GM12873 (cell line): ENCODE measurements at regions not wholly inside any gene's neighbourhood (a gene's known extent, or its start where the extent isn't known, plus 50 kb on each side); places are given as distances from the start of the nearest gene placed in this dataset.

ENCODE experiments used
- CTCF ChIP-seq: IDR thresholded peaks from 2 replicates; pipeline ENCODE4 v1.5.1; 2012; ENCODE audit warnings: low read depth, mild to moderate bottlenecking, moderate library complexity, low read length, control low read depth; ENCODE audit not compliant: insufficient read depth; ENCODE audit errors: missing control alignments

- TF ChIP-seq CTCF: no peak
Measured at GRCh38 chr3:188003188-188004171, 150.5 kb upstream of the LPP start.

- no peak for TF ChIP-seq CTCF
Measured at GRCh38 chr3:188006726-188007393, 147.1 kb upstream of the LPP start.

GRCh38 chr3:188007897-188008296, 146.1 kb upstream of the LPP start:
- TF ChIP-seq CTCF: no peak

- no peak for TF ChIP-seq CTCF
Measured at GRCh38 chr3:188008582-188009213, 145.3 kb upstream of the LPP start.

- TF ChIP-seq CTCF: no peak
Measured at GRCh38 chr3:188010478-188010877, 143.5 kb upstream of the LPP start.

- no peak for TF ChIP-seq CTCF
Measured at GRCh38 chr3:188019727-188020126, 134.2 kb upstream of the LPP start.

GRCh38 chr3:188021041-188021440, 132.9 kb upstream of the LPP start:
- TF ChIP-seq CTCF: no peak
